Stimulated activated CD4-positive, alpha-beta T cell treated with anti-CD3 and anti-CD28 coated beads, Interleukin-1b, Interleukin-23, amount 100 ng/mL, for 24 hours (primary cell): ENCODE measurements at regions not wholly inside any gene's neighbourhood (a gene's known extent, or its start where the extent isn't known, plus 50 kb on each side); places are given as distances from the start of the nearest gene placed in this dataset.
"Not testable (repeated sequence)": the region's sequence is repeated elsewhere in the genome, so short reads cannot be mapped to it uniquely, and the experiment has no call there.

ENCODE experiments used
- DNase-seq, 4 experiments: peaks; one replicate each; pipeline ENCODE4 v3.0.0-alpha.2; 2020; ENCODE audit warnings: low read depth in 4 of 4, low spot score in 1 of 4

DNA sequence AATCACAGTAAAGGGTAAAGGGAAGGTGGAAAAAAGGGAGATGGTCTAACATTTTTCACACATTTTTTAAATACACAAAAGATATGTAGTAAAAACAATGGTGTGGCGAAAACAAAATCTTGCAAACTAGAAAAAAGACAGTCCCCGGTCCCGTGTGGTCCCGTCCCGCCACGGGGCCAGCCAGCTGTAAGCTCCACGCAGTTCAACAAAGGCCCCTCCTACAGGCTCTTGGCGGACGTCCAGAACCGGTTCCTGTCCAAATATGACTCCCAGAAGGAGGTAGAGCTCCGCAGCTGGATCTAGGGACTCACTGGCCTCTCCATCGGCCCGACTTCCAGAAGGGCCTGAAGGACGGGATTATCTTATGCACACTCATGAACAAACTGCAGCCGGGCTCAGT lies 216.9 kb downstream of the POTED start:
- not testable (repeated sequence) for DNase-seq

DNA sequence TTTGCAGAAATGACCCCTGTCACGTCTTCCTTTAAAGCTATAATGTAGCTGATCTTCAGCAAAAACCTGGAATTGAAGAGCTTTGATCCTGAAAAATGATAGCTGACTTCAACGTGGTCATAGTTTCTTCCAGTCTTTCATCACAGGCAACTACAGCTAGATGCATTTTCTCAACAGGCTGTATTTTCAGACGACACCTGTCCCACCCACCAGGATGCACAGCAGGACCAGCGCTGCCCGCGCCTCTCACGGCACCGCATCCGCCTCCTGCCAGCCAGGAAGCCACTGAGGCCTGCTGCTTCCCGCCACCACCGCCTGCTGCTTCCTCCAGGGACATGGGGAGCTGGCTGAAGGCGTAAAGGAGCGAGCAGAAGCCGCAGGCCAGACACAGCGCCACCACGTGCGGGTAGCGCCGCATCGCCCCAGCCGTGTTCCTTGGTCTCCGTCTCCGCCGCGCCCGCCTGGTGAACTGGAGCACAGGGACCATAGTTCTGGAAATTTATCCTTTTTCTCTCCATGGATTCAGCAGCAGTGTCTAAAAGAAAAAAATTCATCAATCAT lies 215.7 kb downstream of the POTED start:
- DNase-seq: not testable (repeated sequence)

DNA sequence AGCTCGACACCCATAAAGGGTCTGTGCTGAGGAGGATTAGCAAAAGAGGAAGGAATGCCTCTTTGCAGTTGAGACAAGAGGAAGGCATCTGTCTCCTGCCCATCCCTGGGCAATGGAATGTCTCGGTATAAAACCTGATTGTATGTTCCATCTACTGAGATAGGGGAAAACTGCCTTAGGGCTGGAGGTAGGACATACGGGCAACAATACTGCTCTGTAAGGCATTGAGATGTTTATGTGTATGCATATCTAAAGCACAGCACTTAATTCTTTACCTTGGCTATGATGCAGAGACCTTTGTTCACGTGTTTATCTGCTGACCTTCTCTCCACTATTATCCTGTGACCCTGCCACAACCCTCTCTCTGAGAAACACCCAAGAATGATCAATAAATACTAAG lies 210.7 kb downstream of the POTED start:
- DNase-seq: not testable (repeated sequence)

DNA sequence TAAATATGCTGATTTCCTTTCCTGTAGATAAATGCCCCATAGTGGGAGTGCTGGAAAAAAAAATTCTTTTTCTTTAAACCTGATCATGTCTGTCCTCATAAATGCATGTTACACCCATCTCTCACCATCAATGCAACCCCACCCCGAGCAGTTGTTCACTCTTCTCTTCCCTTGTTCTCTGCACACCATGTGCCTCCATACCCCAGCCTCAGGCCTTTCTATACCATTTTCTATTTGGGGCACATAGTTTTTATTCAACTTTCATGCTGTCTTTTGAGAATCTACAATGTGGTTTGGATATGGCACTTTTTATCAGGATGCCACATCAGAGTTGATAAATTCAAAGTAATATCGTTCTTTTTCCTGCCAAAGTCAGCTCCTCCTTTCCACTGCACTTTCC lies 202.6 kb downstream of the POTED start:
- not testable (repeated sequence) for DNase-seq

GRCh38 chr21:13810559-13810958 lies 201.0 kb downstream of the POTED start:
- DNase-seq: not testable (repeated sequence)

- not testable (repeated sequence) for DNase-seq
These were observed 196.9 kb downstream of the POTED start for GRCh38 chr21:13806444-13806843.

DNA sequence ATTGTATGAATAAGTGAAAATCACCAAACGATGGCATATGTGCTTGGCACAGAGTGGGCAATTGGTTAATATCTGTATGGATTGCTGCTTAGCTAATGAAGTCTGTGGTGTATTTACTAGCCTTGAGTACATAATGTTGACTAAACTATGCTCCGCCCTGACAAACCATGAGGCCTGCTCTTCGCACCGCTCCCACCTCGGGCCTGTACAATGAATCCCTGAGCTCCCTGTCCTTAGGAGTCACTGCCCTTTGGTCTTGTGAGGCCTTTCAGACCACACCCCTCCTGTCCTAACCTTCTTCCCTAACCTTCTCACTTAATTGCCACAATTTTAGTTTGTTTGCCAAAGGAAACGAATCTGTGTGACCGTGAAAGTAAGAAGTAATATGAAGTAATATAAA lies 193.2 kb downstream of the POTED start:
- DNase-seq: not testable (repeated sequence)
